Nephron (organoid): ENCODE measurements at regions not wholly inside any gene's neighbourhood (a gene's known extent, or its start where the extent isn't known, plus 50 kb on each side); places are given as distances from the start of the nearest gene placed in this dataset.
"Not testable (repeated sequence)": the region's sequence is repeated elsewhere in the genome, so short reads cannot be mapped to it uniquely, and the experiment has no call there.

ENCODE experiments used
- H3K27ac Mint-ChIP-seq, 3 experiments: 2 replicates each; pipeline ENCODE4 v1.8.0; 2020; ENCODE audit warnings: mixed read lengths in 3 of 3, mild to moderate bottlenecking in 2 of 3, moderate library complexity in 1 of 3
- H3K27me3 Mint-ChIP-seq: 2 replicates; pipeline ENCODE4 v1.8.0; 2021; ENCODE audit warnings: low read depth, mild to moderate bottlenecking, moderate library complexity, mixed read lengths
- H3K36me3 Mint-ChIP-seq: 2 replicates; pipeline ENCODE4 v1.8.0; 2020; ENCODE audit warnings: low read depth, mixed read lengths
- H3K4me1 Mint-ChIP-seq: 2 replicates; pipeline ENCODE4 v1.8.0; 2020; ENCODE audit warnings: mixed read lengths
- H3K4me3 Mint-ChIP-seq, 3 experiments: 2 replicates each; pipeline ENCODE4 v1.8.0; 2020; ENCODE audit warnings: mild to moderate bottlenecking in 3 of 3, mixed read lengths in 3 of 3, moderate library complexity in 2 of 3
- H3K9me3 Mint-ChIP-seq: 2 replicates; pipeline ENCODE4 v1.8.0; 2020; ENCODE audit warnings: mixed read lengths
- CTCF ChIP-seq, 3 experiments: fragments of 200-600 bp; sonication (generic); IDR thresholded peaks; one replicate each; pipeline ENCODE4 v1.5.0; 2021; ENCODE audit warnings: antibody characterized with exemption in 3 of 3; ENCODE audit not compliant: unreplicated experiment in 3 of 3

GRCh38 chr2:40030456-40030975, 251.5 kb upstream of the THUMPD2 start:
- no peak overlapping the region for H3K4me3 Mint-ChIP-seq

GRCh38 chr2:40028792-40029488, 249.9 kb upstream of the THUMPD2 start:
- no peaks in the 10 kb centered on the region for H3K27me3 Mint-ChIP-seq
- no peak for TF ChIP-seq CTCF (IDR thresholded peaks at IDR 0.05; ENCODE audit: unreplicated experiment in 3 of 3)
- H3K9me3 Mint-ChIP-seq: peaks cover 13% of the 10 kb centered on the region
- no peaks in the 10 kb centered on the region for H3K36me3 Mint-ChIP-seq
- no peak overlapping the region for H3K27ac Mint-ChIP-seq
- H3K4me3 Mint-ChIP-seq: no peak overlapping the region
- no peaks in the 10 kb centered on the region for H3K4me1 Mint-ChIP-seq

More at GRCh38 chr2:40030456-40030975, 251.5 kb upstream of the THUMPD2 start:
- H3K36me3 Mint-ChIP-seq: no peaks in the 10 kb centered on the region
- H3K4me1 Mint-ChIP-seq: no peaks in the 10 kb centered on the region
- H3K27ac Mint-ChIP-seq: no peak overlapping the region
- no peak for TF ChIP-seq CTCF (IDR thresholded peaks at IDR 0.05; ENCODE audit: unreplicated experiment in 3 of 3)
- H3K9me3 Mint-ChIP-seq: peaks cover 9% of the 10 kb centered on the region
- H3K27me3 Mint-ChIP-seq: no peaks in the 10 kb centered on the region

DNA sequence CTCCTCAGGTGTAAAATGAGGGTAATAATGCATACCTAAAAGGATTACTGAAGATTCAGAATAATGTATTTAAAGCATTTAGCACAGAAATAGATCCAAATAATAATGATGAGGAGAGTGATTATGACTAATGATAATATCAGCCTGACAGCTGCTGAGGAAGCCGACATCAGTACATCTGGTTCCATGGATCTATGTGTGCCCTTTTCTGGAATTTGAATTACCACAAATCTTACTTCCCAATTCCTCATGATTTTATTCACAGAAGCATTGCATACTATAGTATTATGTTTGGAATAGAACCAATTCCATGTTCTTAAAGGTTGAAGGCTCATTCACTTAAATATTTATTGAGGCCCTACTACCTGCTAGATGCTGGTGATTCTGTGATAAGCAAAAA, 248.9 kb upstream of the THUMPD2 start:
- no peak overlapping the region for H3K27ac Mint-ChIP-seq
- H3K9me3 Mint-ChIP-seq: peaks cover 19% of the 10 kb centered on the region
- no peaks in the 10 kb centered on the region for H3K4me1 Mint-ChIP-seq
- no peak for TF ChIP-seq CTCF (IDR thresholded peaks at IDR 0.05; ENCODE audit: unreplicated experiment in 3 of 3)
- no peaks in the 10 kb centered on the region for H3K27me3 Mint-ChIP-seq
- H3K36me3 Mint-ChIP-seq: no peaks in the 10 kb centered on the region
- no peak overlapping the region for H3K4me3 Mint-ChIP-seq

DNA sequence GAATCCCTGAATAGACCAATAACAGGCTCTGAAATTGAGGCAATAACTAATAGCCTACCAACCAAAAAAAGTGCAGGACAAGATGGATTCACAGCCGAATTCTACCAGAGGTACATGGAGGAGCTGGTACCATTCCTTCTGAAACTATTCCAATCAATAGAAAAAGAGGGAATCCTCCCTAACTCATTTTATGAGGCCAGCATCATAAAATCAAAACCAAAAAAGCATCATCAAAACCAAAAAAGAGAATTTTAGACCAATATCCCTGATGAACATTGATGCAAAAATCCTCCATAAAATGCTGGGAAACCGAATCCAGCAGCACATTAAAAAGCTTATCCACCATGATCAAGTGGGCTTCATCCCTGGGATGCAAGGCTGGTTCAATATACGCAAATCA, 246.2 kb upstream of the THUMPD2 start:
- not testable (repeated sequence) for H3K27ac Mint-ChIP-seq, H3K36me3 Mint-ChIP-seq, H3K4me1 Mint-ChIP-seq, H3K4me3 Mint-ChIP-seq, H3K27me3 Mint-ChIP-seq
- peaks cover 34% of the 10 kb centered on the region for H3K9me3 Mint-ChIP-seq

DNA sequence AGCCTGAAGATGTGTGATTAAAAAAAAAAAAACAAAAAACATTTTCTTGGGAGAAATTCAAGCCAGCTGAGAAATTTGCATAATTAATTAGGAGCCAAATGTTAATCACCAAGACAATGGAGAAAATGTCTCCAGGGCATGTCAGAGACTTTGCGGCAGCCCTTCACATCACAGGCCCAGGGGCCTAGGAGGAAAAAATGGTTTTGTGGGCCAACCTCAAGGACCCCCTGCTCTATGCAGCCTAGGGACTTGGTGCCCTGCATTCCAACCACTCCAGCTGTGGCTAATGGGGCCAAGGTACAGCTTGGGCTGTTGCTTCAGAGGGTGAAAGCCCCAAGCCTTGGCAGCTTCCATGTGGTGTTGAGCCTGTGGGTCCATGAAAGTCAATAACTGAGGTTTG, 241.9 kb upstream of the THUMPD2 start:
- Mint-ChIP-seq H3K36me3 (peaks cover 6% of the 10 kb centered on the region), H3K9me3 (peaks cover 38% of the 10 kb centered on the region), H3K4me3 (no peak overlapping the region), H3K27ac (no peak overlapping the region), H3K27me3 (no peaks in the 10 kb centered on the region), H3K4me1 (no peaks in the 10 kb centered on the region)
- no peak for TF ChIP-seq CTCF (IDR thresholded peaks at IDR 0.05; ENCODE audit: unreplicated experiment in 3 of 3)

- no peak overlapping the region for H3K27ac Mint-ChIP-seq
- H3K9me3 Mint-ChIP-seq: peaks cover 19% of the 10 kb centered on the region
- TF ChIP-seq CTCF (IDR thresholded peaks at IDR 0.05; ENCODE audit: unreplicated experiment in 3 of 3): no peak
- no peaks in the 10 kb centered on the region for H3K27me3 Mint-ChIP-seq
- H3K4me1 Mint-ChIP-seq: no peaks in the 10 kb centered on the region
- H3K4me3 Mint-ChIP-seq: no peak overlapping the region
- peaks cover 6% of the 10 kb centered on the region for H3K36me3 Mint-ChIP-seq
Measured at GRCh38 chr2:40016151-40016885, 237.3 kb upstream of the THUMPD2 start.

DNA sequence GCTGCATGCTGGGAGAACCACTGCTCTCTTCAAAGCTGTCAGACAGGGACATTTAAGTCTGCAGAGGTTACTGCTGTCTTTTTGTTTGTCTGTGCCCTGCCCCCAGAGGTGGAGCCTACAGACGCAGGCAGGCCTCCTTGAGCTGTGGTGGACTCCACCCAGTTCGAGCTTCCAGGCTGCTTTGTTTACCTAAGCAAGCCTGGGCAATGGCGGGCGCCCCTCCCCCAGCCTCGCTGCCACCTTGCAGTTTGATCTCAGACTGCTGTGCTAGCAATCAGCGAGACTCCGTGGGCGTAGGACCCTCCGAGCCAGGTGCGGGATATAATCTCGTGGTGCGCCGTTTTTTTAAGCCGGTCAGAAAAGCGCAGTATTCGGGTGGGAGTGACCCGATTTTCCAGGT, 234.9 kb upstream of the THUMPD2 start:
- not testable (repeated sequence) for H3K4me1 Mint-ChIP-seq, H3K9me3 Mint-ChIP-seq, H3K27me3 Mint-ChIP-seq, H3K36me3 Mint-ChIP-seq, H3K4me3 Mint-ChIP-seq, H3K27ac Mint-ChIP-seq
